ENCODE measurements at regions not wholly inside any gene's neighbourhood (a gene's known extent, or its start where the extent isn't known, plus 50 kb on each side); places are given as distances from the start of the nearest gene placed in this dataset.

- no peak for DNase-seq (ENCODE audit: low read depth)
Measured at GRCh38 chr3:182465301-182466185, 327.8 kb upstream of the ATP11B start.

DNA sequence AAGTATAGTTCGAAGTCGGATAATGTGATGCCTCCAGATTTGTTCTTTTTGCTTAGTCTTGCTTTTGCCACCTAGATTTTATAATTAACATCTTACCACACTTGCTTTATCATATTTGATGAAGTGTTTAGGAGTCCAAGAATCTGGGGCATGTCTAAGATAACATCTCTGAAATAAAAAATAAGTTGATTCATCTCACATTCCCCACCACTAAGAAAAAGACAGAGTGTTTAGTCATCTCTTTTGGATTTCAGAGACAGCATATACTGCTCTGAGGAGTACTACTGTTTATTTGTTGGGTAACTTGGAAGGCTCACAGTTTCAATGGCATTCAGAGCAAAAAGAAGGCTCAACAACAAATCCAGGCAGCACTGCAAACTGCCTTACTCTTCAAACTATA, 324.2 kb upstream of the ATP11B start:
- no peak for DNase-seq (ENCODE audit: low read depth)

DNA sequence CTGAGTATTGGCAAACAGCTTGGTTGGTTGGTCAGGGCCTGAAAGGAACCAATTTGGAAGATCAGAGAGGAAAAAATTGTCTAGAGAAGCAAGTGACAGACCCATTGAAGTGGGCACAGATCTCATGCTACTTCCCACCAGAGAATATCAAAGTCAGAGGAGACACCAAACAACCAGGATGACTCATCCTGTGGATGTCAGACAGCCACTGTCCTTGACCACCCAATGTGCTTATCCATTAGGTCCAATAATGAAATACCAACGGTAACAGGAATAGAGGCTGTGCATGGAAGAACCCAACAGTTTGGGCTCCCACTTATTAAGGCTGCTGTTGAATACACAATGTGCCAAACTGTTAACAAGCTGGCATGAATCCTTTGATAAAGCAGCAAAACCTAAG, 323.1 kb upstream of the ATP11B start:
- no peak for DNase-seq (ENCODE audit: low read depth)

GRCh38 chr3:182473191-182473710, 320.1 kb upstream of the ATP11B start:
- DNase-seq (ENCODE audit: low read depth): no peak

DNA sequence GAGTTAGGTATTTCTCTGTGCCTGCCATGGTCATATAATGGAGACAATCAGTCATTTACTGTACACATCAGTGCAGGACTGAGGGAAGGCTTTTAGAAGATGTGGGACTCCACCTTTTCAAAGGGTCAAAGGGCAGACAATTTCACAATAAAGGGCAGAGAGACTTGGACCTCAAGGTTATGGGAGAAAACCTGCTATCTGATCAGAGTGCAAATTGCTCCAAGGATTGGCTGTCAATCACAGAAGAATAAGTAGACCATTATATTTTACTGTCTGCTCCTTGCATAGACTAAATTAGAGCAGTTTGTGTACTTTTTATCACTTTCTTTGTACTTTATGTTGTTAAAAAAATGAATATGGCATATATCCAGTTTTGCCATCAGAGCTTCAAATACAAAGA, 314.9 kb upstream of the ATP11B start:
- no peak for DNase-seq (ENCODE audit: low read depth)

DNA sequence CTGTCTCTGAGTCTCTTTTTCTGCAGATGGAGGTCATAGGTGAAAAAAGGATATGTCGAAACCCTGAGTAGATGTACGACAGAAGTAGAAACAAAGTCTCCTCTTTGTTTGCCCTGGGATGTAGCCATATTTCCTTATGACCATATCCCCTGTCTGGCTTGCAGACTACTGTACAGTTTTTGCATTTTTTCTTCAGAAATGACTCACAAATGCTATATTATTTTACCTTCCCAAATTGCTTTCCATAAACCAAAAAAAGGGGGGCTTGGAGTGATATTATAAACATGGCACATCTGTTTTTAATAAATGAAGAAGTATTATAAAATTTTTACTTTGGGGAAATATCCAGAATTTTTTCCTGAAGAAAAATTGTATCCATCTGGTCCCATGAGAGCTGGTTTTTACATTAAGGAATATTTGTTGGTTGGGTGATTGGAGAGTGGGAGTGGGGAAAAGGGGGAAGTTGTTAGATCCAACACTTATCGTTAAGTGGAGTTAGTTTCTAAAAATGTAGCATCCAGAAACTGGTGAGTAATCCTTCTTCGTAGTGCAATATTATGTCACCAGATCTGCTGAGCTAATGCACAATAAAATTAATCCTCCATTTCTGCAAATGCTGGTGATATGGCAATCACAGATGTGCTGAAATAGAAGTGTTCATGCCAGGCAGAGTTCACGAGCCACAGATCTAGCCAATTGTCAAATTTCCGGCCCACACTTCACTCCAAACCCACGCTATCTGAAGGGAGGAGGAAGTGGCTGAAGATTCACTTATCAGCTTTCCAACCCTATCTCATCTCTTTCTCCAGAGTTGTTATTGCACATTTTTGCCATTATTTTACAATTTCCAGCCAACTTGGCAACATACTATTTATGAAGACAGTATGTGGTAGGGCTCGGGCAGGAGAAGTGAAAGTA, 313.6 kb upstream of the ATP11B start:
- no peak for DNase-seq (ENCODE audit: low read depth)

- no peak for DNase-seq (ENCODE audit: low read depth)
Measured at GRCh38 chr3:182482705-182483104, 310.6 kb upstream of the ATP11B start.

DNA sequence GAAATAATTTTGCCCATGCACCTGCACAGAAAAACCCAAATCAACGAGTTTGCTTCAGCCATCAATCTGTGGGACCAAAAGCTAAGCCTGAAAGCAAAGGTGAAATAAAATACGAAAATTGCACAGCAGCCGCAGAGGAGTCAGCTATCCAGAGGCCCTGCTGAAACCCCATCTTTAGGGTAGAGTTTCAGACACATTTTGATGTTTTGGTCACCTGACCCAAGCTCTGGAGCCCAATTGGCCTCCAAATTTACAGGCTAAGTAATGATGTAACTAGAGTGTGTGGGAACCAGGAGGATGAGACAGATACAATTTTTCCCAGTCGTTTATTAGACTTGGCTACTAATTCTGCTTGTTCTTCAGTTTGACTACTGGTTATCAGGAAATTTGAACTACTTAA, 308.6 kb upstream of the ATP11B start:
- no peak for DNase-seq (ENCODE audit: low read depth)

DNA sequence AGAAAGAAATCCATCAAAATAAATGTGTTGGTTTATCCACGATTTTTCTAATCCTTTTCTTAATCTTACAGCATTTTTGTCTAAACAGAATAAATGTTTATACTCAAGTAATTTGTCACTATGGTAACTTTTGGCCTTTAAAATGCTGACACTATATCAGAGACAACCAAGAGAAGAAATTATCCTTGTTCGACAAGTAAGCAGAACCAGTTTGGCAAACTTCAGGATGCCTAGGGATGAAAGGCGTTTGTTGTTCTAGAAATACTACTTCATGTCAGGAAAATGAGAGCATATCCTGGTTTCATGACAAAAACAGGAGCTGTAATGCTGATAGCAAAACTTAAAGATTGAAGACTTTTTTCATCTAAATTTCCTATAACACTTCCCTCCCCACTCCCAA, 308.0 kb upstream of the ATP11B start:
- no peak for DNase-seq (ENCODE audit: low read depth)

DNA sequence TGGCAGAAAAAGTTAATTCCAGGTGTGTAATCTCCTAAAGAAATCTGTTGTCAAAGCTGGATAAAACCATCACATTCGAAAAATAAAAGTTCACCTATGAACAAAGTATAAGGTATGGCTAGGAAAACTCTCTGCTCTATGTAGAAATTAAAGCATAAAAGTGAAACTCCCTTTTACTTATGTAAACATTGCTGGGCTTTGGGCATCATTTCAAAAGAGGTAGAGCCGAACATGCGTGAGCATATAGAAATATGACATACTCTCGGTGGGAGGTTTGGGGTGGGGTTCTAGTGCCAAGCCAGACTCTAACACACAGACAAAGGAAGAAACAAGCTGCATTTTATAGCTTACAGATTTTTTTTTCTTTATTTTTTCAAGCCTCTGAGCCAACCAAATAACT, 306.8 kb upstream of the ATP11B start:
- DNase-seq (ENCODE audit: low read depth): no peak

DNA sequence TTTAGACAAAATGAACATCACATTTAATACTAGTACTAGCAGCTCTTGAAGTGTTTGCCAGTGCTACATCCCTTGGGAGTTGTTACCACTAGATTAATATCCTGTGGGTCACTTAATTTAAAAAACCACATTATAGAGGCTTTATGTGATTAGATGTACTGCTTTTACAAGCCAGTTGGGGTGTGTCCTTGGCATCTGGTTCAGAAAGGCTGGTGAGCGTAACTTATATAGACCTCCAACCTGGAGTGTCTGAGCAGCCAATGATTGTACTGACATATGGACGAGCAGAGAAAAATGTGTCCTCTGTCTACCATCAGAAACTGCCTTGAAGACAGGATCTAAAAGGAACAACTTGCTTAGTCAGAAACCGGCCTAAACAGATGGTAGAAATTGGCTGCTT, 306.2 kb upstream of the ATP11B start:
- DNase-seq (ENCODE audit: low read depth): no peak

DNA sequence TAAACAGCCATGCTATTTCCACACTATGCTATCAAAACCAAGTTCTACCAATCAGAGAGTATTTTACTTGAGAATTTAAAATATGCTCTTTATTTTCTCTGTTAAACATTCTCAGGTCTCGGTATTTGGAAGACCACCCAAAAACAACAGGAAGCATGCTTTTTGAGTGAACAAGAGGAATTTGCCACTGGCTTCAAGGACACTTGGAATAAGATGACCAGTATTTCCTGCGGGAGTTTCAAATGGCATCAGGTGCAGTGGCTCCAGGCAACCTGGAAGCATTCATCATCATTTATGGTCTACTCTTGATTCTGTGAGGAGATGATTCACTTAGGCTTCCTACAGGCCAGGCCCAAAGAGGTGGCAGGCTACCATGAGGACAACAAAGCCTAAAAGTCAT, 305.7 kb upstream of the ATP11B start:
- DNase-seq (ENCODE audit: low read depth): no peak

DNA sequence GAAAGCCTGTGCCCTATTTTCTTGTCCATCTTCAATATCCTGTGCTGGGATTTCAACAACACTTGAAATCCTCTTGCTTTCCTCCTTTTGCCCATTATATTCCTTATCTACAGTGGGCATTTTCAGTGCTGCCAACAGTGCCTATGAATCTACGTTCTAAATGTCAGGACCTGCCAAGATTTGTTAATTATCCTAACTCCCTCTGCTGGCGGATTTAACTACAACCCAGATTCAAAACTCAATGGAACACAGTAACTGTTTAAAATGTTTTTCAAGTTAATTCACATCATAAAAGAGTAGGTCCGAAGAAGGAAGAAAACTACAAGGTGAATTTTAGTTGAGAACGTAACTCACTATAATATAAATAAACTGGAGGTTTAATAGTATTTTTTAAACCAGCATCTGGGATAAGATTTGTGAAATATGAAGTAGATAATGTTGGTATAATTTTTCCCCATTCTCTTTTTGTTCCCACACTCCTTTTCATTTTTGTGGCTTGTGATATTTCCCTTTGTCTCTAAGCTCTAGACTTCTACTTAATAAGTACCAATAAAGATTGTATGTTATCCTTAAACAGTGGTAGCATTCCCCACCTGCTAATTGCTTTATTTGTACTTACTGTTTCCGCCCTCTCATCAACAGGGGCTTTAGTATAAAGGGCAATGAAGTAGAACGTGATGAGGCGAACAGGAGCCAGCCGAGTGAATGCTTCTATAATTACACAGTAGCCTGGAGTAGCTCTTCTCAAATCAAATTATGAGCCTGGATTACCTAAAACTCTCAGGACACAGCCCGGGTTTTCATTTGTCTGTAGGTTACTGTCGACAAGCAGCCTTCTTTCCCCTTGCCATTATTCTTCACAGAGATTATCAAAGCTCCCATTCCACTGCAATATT, 302.5 kb upstream of the ATP11B start:
- DNase-seq (ENCODE audit: low read depth): no peak

DNA sequence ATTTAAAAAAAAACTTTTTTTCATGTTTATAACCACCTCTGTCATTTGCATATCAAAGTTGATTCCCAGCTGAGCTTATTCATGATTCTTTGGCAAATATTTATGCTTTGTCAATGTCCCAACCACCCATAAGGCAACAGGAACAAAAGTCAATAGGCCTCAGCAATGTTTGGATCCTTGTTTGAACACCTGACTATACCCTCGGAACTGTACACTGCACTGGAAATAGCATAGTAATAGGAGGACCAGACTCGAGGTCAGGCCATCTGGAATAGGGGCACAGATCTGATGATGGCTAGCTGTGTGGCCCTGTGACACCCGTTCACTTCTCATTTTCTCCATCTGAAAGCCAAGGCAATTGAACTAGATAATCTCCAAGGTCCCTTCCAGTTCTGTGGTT, 301.7 kb upstream of the ATP11B start:
- DNase-seq (ENCODE audit: low read depth): no peak

DNA sequence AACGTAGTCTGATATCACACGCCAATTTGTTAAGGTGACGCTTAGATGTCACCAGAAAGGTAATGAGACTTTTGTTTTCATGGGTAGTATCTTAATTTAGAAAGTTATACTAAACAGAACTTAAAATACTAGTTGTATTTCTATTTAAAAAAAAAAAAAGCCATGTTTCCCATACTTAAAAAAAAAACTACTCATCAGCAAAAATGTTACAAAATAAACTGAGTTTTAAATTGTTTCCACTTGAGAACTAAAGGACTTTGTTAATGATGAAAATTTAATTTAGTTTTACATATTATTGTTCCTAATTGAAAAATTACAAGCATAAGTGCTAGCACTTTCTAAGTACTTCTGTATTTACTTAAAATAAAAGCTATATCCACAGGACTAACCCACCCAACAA, 300.8 kb upstream of the ATP11B start:
- DNase-seq (ENCODE audit: low read depth): no peak

DNA sequence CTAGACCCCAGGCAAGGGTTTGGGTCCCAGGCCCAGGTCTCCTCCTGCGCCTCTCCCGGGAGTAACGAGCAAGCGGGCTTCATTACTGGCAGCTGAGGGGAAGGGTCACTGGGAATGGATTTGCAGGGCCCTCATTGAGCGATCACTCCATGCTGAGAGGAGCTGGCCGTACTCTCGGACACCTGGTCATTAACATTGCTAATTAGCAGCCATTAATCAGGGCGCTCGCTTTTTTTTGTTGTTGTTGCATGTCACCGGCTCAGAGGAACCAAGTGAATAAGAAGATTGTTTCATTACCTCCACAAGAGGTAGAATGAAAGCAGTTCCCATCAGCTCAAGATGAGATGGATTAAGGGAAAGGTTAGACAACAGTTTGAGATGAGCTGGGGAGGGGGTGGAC, 293.0 kb upstream of the ATP11B start:
- no peak for DNase-seq (ENCODE audit: low read depth)

DNA sequence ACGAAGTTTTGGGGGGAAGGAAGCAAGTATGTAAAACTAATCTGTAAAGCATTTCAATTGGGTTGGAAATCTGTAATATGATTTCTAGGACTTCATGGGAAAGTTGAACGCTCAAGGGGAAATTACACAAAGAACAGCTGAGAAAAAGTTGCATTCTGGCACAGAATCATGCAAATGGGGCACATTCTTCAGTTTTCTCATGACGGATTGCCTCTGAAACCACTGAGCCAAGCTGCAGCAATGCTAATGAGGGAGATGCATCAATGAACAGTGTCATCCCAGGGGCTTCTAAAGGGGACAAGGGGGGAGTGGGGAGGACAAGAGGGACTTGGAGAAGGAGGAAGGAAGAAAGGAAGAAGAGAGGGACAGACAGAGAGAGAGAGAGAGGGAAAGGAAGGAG, 291.4 kb upstream of the ATP11B start:
- no peak for DNase-seq (ENCODE audit: low read depth)

GRCh38 chr3:182503401-182503800, 289.9 kb upstream of the ATP11B start:
- DNase-seq (ENCODE audit: low read depth): no peak

DNA sequence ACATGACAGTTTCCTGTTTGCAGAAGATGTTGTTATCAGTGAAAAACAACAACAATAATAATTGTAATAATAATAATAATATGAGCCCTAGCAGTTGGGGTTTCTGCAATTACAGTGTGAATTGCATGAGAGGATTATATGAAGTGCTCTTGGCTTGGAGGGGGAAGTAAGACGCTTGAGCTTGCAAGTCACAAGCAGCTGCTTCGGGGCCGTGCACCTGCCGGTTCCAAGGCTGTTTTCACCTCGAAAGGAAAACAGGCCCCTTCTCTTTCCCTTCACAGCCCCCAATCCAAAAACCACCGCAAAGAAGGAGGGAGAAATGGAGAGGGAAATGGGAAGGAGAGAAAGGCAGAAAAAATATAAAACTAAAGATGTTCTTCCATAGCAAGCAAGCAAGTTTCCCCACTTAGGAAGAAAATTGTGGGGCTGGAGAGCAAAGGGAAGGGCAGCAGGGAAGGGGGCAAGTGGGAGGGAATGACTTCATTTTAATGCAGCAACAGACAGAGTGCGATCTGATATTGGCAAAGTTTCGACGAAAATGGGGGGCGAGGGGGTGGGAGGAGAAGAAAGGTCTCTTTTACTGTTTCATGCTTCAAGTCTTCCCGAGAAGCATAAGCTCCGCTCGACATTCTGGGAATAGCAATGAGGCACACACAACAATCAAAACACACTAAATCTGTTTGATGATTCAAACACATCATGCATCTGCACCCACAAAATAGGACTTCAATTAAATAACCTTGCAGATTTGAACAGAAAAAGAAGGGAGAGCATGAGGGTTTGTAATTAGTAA, 284.2 kb upstream of the ATP11B start:
- DNase-seq (ENCODE audit: low read depth): no peak

DNA sequence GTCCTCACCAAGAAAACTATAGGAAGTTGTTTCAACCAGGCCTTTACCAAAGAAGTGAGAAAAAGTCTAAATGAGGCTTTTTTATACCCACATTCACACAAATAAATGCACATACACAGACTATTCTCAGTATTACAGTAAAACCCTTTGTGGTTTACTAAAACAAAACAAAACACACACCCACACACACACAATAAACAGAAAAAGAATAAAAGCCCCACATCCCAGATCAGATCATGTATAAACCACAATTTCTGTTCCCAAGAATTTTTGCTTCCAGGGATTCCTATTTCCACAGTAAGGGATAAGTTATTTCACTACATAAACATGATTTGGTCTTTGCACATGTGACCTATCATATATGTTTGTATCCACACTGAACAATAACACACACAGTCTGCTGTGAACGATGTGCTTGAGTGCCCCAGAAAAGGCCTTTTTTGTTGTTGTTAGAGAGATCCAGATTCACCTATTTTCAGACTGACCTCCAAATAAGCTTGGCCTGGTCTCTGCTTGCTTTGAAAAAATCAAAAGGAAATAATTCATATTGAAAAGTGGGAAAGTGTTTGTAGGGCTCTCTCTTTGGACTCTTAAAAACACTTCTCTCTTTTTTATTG, 283.4 kb upstream of the ATP11B start:
- no peak for DNase-seq (ENCODE audit: low read depth)
